GM18505 (cell line): ENCODE measurements at regions not wholly inside any gene's neighbourhood (a gene's known extent, or its start where the extent isn't known, plus 50 kb on each side); places are given as distances from the start of the nearest gene placed in this dataset.

ENCODE experiments used
- ATAC-seq: cut with Tn5 transposase; IDR thresholded peaks from one replicate; pipeline ENCODE4 v1.9.1; 2021; ENCODE audit not compliant: unreplicated experiment
- POLR2A ChIP-seq: IDR thresholded peaks from 4 replicates; pipeline ENCODE4 v1.6.1; 2011; ENCODE audit warnings: borderline replicate concordance; ENCODE audit not compliant: insufficient read depth, insufficient read length; ENCODE audit errors: extremely low read depth

DNA sequence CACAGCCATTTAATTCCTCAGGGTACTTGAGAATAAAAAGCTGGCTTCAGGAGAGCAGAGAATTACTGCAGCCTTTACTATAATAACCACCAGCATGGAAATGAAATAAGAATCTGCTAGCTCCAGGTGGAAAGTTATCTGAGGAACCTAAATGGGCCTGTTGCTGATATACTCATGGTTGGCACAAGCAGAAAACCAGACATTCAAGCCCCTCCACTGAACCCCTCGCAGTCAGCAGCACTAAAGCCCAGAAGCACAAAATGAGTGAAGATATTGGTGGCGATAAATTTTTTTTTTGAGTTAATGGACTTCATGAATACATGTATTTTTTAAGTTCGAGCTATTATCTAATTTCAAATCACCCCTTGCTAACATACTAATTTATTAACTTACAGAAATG lies 303.9 kb upstream of the NRP1 start:
- no peak for ATAC-seq
- no peak for TF ChIP-seq POLR2A

DNA sequence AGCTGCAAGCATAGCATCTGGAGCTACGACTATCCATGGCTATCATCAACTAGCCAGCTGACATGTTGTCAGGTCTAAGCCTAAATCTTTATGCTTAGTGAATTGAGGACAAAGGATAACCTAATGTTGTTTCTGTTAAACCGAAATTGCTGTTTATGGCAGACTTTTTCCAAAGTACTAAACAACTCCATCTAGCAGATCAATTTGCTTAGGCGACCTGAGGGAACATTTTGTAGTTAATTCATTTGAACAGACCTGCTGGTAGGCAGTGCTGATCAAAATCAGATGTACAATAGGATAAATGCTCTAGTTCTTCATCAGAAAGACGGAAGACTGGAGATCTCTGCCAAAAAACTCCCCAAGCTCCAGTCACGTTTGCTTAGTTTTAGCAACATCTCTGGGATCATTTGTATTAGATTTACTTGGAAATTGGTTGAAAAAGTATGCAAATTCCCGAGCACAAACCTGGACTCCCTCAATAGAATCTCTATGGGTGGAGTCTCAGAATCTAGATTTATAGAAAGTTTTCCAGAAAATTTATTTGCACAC lies 301.6 kb upstream of the NRP1 start:
- no peak for ATAC-seq

DNA sequence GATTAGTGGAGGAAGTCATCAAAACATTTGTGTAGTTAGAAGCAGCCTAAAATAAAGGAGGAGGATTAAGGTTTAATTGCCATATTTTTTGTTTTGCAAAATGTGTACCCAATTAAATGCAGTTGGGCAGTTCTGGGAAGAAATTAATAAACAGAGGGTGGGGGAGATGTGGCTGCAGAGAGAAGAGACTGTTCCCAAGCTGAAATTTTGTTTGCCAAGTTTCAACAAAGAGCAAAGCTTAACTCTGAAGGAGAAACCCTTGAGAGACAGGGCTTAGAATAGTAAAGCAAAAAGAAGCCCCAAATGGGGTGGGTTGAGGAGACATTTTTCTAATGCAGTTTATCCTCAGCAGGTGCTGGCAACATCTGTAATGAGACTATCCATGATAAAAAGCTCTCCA lies 298.0 kb upstream of the NRP1 start:
- ATAC-seq: no peak
- no peak for TF ChIP-seq POLR2A

More for the DNA sequence above, 301.6 kb upstream of the NRP1 start:
- TF ChIP-seq POLR2A: no peak

DNA sequence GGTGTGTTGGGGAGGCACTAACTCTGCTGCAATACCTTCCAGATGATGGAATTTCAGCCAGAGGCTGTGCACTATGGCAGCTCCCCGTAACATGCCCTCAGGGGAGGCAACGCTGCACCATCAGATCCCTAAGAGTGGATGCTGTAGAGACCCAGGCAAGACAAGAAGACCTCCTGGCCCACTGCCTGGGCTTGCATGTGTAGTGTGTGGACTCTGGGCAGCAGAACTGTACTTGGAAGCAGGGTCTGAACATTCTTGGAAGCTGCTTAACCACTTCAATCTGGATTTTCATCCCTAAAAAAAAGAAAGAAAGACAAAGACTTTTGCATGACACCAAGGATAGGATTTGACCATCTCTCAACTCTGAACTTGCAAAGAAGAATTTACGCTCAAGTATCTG lies 297.5 kb upstream of the NRP1 start:
- TF ChIP-seq POLR2A: no peak
- no peak for ATAC-seq

DNA sequence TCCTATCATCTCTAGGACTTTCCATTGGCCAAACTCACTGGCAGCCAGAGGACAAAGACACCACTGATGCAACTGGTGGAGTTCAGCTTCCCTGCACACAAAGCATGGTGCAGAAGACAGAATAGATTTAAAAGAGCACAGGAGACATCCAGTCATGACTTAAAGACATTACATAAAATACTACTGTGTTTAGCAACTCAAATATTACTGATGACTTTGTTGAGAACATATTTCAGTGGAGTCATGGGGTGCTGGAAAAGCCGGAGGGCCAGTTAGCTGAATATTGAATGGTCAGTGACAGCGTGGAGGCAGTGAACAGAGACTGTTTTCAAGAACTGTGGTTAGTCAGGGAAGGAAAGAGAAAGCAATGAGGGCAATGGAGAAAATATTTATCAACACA lies 296.3 kb upstream of the NRP1 start:
- ATAC-seq: no peak
- TF ChIP-seq POLR2A: no peak

DNA sequence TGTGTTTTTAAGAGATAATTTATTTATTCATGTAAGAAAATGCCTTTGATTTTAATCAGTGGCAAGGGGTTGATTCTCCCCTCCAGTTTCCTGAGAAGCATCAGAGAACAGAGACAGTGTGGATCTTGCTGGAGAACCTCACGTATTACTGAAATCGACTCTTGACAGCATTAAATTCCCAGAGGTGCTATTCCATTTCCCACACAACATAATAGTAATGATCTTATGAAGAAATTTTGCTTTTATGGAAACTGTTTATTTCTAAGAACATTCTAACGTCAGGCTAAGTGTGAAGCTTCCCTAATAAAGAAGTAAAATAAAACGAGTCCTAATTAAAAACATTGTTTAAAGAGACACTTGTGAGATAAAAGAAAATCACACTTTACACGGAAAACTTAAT lies 293.1 kb upstream of the NRP1 start:
- ATAC-seq: no peak
- TF ChIP-seq POLR2A: no peak

DNA sequence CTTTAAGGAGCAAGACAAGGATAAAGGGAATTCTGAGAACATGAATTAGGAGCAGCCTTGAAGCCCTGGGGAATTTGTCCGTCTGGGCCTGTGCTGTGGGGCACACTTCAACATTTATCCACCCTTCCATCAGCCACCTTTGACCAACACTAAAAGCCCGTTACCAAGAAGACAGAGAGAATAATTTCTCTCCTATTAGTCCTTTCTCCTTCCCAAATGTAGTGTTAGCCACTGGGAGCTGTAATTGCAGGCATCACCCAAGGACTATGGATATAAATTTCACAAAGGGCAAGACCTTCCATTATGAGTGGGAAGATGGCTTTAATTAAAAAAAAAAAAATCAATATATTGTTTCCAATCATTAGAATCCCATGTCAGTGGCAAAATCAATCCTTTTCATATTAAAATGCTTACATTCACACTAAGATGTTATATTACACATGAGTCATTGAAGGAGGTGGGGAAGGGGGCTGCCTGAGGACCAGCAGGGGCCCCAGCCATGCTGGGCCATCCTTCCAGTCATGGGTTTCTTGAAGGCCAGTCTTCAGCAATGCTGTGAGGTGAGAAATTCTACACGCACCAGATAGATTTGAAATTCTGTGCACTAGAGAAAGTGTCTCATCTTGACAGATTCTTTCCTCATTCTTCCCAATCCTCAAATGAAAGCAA lies 292.5 kb upstream of the NRP1 start:
- no peak for ATAC-seq

DNA sequence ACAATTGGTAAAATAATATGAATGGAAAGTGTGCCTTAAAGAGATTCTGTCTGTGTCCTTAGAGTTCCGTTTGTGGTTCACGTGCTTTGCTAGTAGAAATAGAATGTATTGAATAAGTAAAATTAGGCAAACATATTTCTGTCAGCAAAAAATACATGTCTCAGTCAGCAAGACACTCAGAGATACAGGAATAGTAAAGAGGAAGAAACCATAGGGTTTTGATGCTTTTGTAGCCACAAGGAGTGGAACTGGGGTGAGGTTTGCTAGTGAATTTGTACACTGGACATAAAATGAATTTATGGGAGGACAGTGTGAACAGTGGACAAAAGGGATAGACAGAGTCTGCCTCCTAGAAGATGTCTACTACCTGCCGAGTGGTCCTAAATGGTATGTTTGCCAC lies 289.2 kb upstream of the NRP1 start:
- no peak for ATAC-seq
- no peak for TF ChIP-seq POLR2A

More for the DNA sequence above, 292.5 kb upstream of the NRP1 start:
- TF ChIP-seq POLR2A: no peak

DNA sequence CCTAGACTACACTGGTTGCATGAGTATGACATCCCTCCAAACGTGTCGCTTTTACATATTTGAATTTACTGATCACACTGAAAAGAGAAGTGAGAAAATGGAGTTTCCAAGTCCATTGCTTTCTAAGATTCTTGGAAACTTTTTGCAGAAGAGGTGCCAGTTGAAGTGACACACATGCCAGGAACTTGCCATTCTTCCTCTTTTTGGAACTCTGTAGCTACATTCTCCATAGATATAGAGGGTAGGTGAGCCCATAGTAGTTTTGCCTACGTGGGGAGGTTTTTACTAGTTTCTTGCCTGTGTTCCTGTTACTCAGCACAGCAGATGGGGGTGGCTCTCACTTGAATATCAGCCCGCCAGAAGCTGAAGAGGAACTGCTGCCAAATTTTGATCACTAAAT lies 286.6 kb upstream of the NRP1 start:
- ATAC-seq: no peak
- TF ChIP-seq POLR2A: no peak

DNA sequence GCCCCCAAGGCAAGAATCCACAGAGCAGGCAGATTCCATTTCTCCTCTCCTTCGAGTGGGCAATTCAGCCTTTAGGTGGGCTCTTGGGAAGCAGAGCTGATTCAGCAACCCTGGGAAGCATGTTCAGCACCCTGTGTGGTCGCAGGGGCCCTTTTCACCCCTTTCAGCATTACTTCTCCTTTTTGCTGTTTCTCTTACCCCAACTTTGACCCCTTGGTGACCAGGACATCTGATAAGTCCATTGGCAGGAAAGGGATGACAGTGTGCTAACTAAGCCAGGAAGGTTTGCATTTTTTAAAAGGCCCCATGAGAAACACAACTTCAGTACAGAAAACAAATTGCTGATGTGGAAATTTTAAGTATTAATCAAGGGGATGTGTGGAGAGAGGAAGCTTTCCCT lies 283.7 kb upstream of the NRP1 start:
- no peak for ATAC-seq
- no peak for TF ChIP-seq POLR2A

DNA sequence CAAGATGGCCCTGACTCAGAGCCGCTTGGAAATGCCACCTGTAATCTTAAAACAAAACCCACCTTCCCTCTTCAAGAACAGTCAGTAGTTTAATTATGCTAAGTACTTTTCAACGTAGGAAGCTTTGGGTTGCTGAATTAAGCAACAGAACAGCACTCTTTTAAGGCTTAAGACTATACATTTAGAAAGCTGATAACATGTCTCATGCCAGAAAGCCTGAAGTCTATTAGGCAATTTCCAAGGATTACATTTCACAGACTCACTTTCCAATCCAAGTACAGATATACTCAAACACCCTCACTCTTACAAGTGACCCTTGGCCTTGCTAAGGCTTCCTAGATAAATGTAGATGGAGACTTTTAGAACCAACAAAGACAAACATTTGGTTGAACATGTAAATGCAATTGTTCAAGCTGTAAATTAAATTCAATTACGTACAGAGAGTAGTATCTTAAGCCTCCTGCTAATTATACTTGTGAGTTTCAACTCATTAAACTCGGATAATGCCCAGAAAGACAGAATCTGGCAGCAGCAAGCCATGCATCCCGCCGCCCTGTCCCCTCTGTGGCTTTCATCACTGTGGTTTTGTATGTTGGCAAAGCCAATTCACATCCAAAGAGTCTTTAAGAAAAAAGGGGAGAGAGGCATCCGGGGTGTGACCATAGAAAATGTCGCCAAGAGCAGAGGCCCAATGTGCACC lies 283.1 kb upstream of the NRP1 start:
- ATAC-seq: no peak
- TF ChIP-seq POLR2A: no peak

DNA sequence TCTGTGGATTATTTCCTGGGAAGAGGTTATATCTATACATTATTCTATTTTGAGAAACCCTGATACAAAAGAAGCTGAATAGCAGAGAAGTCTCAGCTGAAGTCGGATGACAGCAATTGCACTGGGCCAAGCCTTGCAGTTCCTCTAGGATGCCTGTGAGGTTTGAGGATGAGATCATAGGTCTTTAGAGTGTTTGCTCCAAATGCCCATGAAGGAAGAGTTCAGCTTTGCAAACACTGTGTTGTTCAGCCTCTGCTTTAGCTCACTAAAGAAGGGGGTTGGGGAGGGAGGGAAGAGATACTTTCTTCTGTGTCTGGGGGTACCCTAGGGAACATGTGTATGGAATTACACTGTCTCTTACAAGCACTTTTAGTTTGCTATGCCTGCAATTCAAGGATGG lies 282.5 kb upstream of the NRP1 start:
- ATAC-seq: no peak
- TF ChIP-seq POLR2A: no peak

DNA sequence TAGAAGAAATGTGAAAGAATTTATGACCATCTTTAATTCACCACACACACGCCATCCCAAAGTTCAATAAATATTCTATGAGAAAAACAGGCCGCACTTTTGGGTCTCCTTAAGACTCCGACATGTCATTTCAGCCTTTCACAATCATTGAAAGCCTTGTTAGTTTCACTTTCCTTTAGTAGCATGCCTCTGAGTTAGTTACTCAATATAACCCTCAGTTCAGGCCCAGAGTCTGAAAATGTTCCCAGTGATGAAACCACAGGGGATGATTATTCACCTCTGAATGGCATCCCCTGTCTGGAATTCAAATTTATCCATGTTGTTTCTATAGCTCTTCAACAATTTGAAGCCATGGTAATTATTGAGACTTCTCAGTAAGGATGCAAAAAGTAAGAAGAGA lies 278.1 kb upstream of the NRP1 start:
- TF ChIP-seq POLR2A: no peak
- ATAC-seq: no peak

DNA sequence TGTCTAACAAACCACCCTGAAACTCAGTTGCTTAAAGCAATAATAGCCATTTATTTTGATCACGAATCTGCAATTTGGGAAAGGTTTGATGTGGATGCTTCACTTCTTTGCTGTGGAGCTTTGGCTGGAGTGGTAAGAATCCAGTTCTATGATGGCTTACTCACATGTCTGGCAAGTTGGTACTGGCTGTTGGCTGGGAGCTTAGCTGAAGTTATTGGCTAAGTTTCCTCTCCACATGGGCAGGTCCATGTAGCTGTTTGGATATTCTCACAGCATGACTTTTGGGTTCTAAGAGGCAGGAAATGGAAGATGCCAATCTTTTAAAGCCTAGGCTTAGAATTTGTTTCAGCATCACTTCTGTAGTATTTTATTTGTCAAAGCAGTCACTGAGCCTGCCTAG lies 277.6 kb upstream of the NRP1 start:
- no peak for ATAC-seq
- no peak for TF ChIP-seq POLR2A
